H9 (cell line): ENCODE measurements at regions not wholly inside any gene's neighbourhood (a gene's known extent, or its start where the extent isn't known, plus 50 kb on each side); places are given as distances from the start of the nearest gene placed in this dataset.

Experiments used
- DNase-seq: peaks from one replicate; pipeline ENCODE4 v3.0.0-alpha.2; 2017
- H2AFZ ChIP-seq: one replicate; pipeline ENCODE4 v1.6.1; 2013; ENCODE audit warnings: mild to moderate bottlenecking, low read length, control low read depth, moderate library complexity
- H2AK5ac ChIP-seq: 2 replicates; pipeline ENCODE4 v1.6.1; 2013; ENCODE audit warnings: low read length, control low read depth, mixed read lengths; ENCODE audit not compliant: insufficient read length
- H2BK120ac ChIP-seq: one replicate; pipeline ENCODE4 v1.6.1; 2013; ENCODE audit warnings: low read depth, mild to moderate bottlenecking, low read length, control low read depth, inconsistent platforms; ENCODE audit not compliant: poor library complexity, severe bottlenecking
- H2BK12ac ChIP-seq: 2 replicates; pipeline ENCODE4 v1.6.1; 2013; ENCODE audit warnings: low read length, control low read depth, mixed read lengths, low read depth; ENCODE audit not compliant: insufficient read length
- H2BK15ac ChIP-seq: 2 replicates; pipeline ENCODE4 v1.6.1; 2013; ENCODE audit warnings: low read depth, low read length, control low read depth
- H2BK20ac ChIP-seq: one replicate; pipeline ENCODE4 v1.6.1; 2013; ENCODE audit warnings: low read depth, mild to moderate bottlenecking, low read length, control low read depth, inconsistent platforms; ENCODE audit not compliant: poor library complexity, severe bottlenecking
- H2BK5ac ChIP-seq: 2 replicates; pipeline ENCODE4 v1.6.1; 2013; ENCODE audit warnings: low read length, control low read depth, mixed read lengths; ENCODE audit not compliant: insufficient read length
- H3K14ac ChIP-seq: 2 replicates; pipeline ENCODE4 v1.6.1; 2013; ENCODE audit warnings: low read length, control low read depth; ENCODE audit not compliant: insufficient read depth
- H3K18ac ChIP-seq: 2 replicates; pipeline ENCODE4 v1.6.1; 2013; ENCODE audit warnings: low read depth, mild to moderate bottlenecking, mixed read lengths, low read length, control low read depth; ENCODE audit not compliant: insufficient read length
- H3K23ac ChIP-seq: 2 replicates; pipeline ENCODE4 v1.6.1; 2013; ENCODE audit warnings: low read length, control low read depth, mixed read lengths, low read depth; ENCODE audit not compliant: insufficient read length
- H3K23me2 ChIP-seq: 2 replicates; pipeline ENCODE4 v1.6.1; 2013; ENCODE audit warnings: low read depth, mild to moderate bottlenecking, mixed read lengths, low read length, control low read depth; ENCODE audit not compliant: insufficient read length, poor library complexity, severe bottlenecking
- H3K27ac ChIP-seq: 2 replicates; pipeline ENCODE4 v1.5.1; 2013; ENCODE audit warnings: low read length, control low read depth, mixed read lengths, low read depth; ENCODE audit not compliant: insufficient read length
- H3K27me3 ChIP-seq: 2 replicates; pipeline ENCODE4 v1.6.1; 2013; ENCODE audit warnings: low read length, control low read depth, inconsistent platforms; ENCODE audit not compliant: insufficient read depth
- H3K4ac ChIP-seq: 2 replicates; pipeline ENCODE4 v1.6.1; 2013; ENCODE audit warnings: low read depth, mild to moderate bottlenecking, control low read depth, inconsistent platforms, low read length, moderate library complexity
- H3K4me1 ChIP-seq: 2 replicates; pipeline ENCODE4 v1.6.1; 2013; ENCODE audit warnings: low read length, control low read depth, inconsistent platforms; ENCODE audit not compliant: insufficient read depth
- H3K4me2 ChIP-seq: 2 replicates; pipeline ENCODE4 v1.6.1; 2013; ENCODE audit warnings: low read length, control low read depth, mixed read lengths; ENCODE audit not compliant: insufficient read length, insufficient read depth
- H3K56ac ChIP-seq: 2 replicates; pipeline ENCODE4 v1.6.1; 2013; ENCODE audit warnings: low read depth, mild to moderate bottlenecking, mixed read lengths, low read length, control low read depth; ENCODE audit not compliant: insufficient read length
- H3K79me1 ChIP-seq: 2 replicates; pipeline ENCODE4 v1.6.1; 2013; ENCODE audit warnings: low read depth, mild to moderate bottlenecking, moderate library complexity, low read length, control low read depth, inconsistent platforms; ENCODE audit not compliant: insufficient read depth, poor library complexity, severe bottlenecking
- H3K79me2 ChIP-seq: 2 replicates; pipeline ENCODE4 v1.6.1; 2013; ENCODE audit warnings: low read length, control low read depth, inconsistent platforms; ENCODE audit not compliant: insufficient read depth
- H3K9ac ChIP-seq: 2 replicates; pipeline ENCODE4 v1.6.1; 2013; ENCODE audit warnings: low read length, control low read depth, mixed read lengths; ENCODE audit not compliant: insufficient read length; ENCODE audit errors: extremely low read depth
- H3K9me3 ChIP-seq: one replicate; pipeline ENCODE4 v1.6.1; 2013; ENCODE audit warnings: low read depth, low read length, inconsistent platforms; ENCODE audit not compliant: control insufficient read depth
- H3T11ph ChIP-seq: one replicate; pipeline ENCODE4 v1.6.1; 2013; ENCODE audit warnings: mild to moderate bottlenecking, low read length, control low read depth, inconsistent platforms
- H4K20me1 ChIP-seq: one replicate; pipeline ENCODE4 v1.6.1; 2013; ENCODE audit not compliant: control insufficient read depth, insufficient read length, insufficient read depth
- H4K5ac ChIP-seq: 2 replicates; pipeline ENCODE4 v1.6.1; 2013; ENCODE audit warnings: low read depth, mild to moderate bottlenecking, mixed read lengths, low read length, control low read depth; ENCODE audit not compliant: insufficient read length
- H4K8ac ChIP-seq: replicated peaks from 2 replicates; pipeline ENCODE4 v1.6.1; 2013; ENCODE audit warnings: low read length, control low read depth, mixed read lengths, low read depth; ENCODE audit not compliant: insufficient read length
- H4K91ac ChIP-seq: 2 replicates; pipeline ENCODE4 v1.6.1; 2013; ENCODE audit warnings: low read depth, mild to moderate bottlenecking, moderate library complexity, mixed read lengths, low read length, control low read depth; ENCODE audit not compliant: insufficient read length
- H3K27ac Mint-ChIP-seq, 3 experiments: 2 replicates in 2 of 3; 3 replicates in 1 of 3; pipeline ENCODE4 v1.8.0; 2020 to 2021; ENCODE audit warnings: mixed read lengths in 3 of 3, mild to moderate bottlenecking in 1 of 3, moderate library complexity in 1 of 3
- H3K27me3 Mint-ChIP-seq: 2 replicates; pipeline ENCODE4 v1.8.0; 2021; ENCODE audit warnings: low read depth, mild to moderate bottlenecking, moderate library complexity, mixed read lengths
- H3K36me3 Mint-ChIP-seq, 3 experiments: 2 replicates in 2 of 3; 3 replicates in 1 of 3; pipeline ENCODE4 v1.8.0; 2020 to 2021; ENCODE audit warnings: low read depth in 3 of 3, mixed read lengths in 3 of 3; ENCODE audit not compliant: insufficient read depth in 1 of 3
- H3K4me1 Mint-ChIP-seq, 2 experiments: 2 replicates each; pipeline ENCODE4 v1.8.0; 2020; ENCODE audit warnings: mixed read lengths in 2 of 2
- H3K4me3 Mint-ChIP-seq, 2 experiments: 2 replicates in 1 of 2; 3 replicates in 1 of 2; pipeline ENCODE4 v1.8.0; 2020 to 2021; ENCODE audit warnings: mild to moderate bottlenecking in 2 of 2, mixed read lengths in 2 of 2, moderate library complexity in 1 of 2
- H3K9me3 Mint-ChIP-seq, 2 experiments: 2 replicates in 1 of 2; 3 replicates in 1 of 2; pipeline ENCODE4 v1.8.0; 2020; ENCODE audit warnings: mild to moderate bottlenecking in 2 of 2, mixed read lengths in 2 of 2, moderate library complexity in 1 of 2
- WGBS: extraction: QIAGEN DNeasy Blood & Tissue Kit; methylation state at CpG from one replicate; pipeline ENCODE4 v1.1.7; 2013; ENCODE audit warnings: missing lambda C conversion rate, low lambda C conversion rate, mixed read lengths; ENCODE audit not compliant: insufficient read length; ENCODE audit errors: extremely low coverage; 5-methylcytosine and 5-hydroxymethylcytosine counted together
- TF ChIP-seq, protein P1 (sequence below): fragments of 200-600 bp; sonication (generic); conservative IDR thresholded peaks from 3 replicates; pipeline ENCODE4 v1.8.0; 2021; ENCODE audit warnings: antibody characterized with exemption, mild to moderate bottlenecking

GRCh38 chr6:72522735-72523141 is 99.1 kb upstream of the KCNQ5 start:
- H3K4me1 ChIP-seq = no peaks in the 10 kb centered on the region
- Mint-ChIP-seq H3K27ac (no peak overlapping the region), H3K9me3 (no peaks in the 10 kb centered on the region), H3K4me3 (no peak overlapping the region), H3K4me1 (0 out of 4 replicates have a peak, but pooled peaks cover 0 to 2% of the 10 kb centered on the region in 2 experiments), H3K36me3 (no peaks in the 10 kb centered on the region; a peak in 1 of 7 replicates), H3K27me3 (no peaks in the 10 kb centered on the region)
- no peaks in the 10 kb centered on the region for H3K23me2 ChIP-seq
- peak; percentile 88 for DNase-seq
- H3K27ac ChIP-seq = no peak overlapping the region
- H3T11ph ChIP-seq = no peak overlapping the region
- no peak overlapping the region for H3K4ac ChIP-seq
- no peak overlapping the region for H2BK15ac ChIP-seq
- no peak overlapping the region for H3K4me2 ChIP-seq
- no peaks in the 10 kb centered on the region for H3K27me3 ChIP-seq
- TF ChIP-seq, protein P1, sequence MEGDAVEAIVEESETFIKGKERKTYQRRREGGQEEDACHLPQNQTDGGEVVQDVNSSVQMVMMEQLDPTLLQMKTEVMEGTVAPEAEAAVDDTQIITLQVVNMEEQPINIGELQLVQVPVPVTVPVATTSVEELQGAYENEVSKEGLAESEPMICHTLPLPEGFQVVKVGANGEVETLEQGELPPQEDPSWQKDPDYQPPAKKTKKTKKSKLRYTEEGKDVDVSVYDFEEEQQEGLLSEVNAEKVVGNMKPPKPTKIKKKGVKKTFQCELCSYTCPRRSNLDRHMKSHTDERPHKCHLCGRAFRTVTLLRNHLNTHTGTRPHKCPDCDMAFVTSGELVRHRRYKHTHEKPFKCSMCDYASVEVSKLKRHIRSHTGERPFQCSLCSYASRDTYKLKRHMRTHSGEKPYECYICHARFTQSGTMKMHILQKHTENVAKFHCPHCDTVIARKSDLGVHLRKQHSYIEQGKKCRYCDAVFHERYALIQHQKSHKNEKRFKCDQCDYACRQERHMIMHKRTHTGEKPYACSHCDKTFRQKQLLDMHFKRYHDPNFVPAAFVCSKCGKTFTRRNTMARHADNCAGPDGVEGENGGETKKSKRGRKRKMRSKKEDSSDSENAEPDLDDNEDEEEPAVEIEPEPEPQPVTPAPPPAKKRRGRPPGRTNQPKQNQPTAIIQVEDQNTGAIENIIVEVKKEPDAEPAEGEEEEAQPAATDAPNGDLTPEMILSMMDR = peak; percentile 79
- H3K56ac ChIP-seq = no peak overlapping the region
- no peak overlapping the region for H3K18ac ChIP-seq
- H3K9ac ChIP-seq = no peak overlapping the region
- no peak overlapping the region for H2BK12ac ChIP-seq
- H3K14ac ChIP-seq = no peak overlapping the region; the same call in 1 of the 2 replicates
- H2BK5ac ChIP-seq = no peak overlapping the region
- no peak overlapping the region for H2BK120ac ChIP-seq
- no peak overlapping the region for H4K91ac ChIP-seq
- no peak overlapping the region for H2AK5ac ChIP-seq
- H4K8ac ChIP-seq = no peak overlapping the region
- H2AFZ ChIP-seq = no peak overlapping the region
- no CpG with 5 or more reads among the region's 5 CpGs for WGBS
- no peaks in the 10 kb centered on the region for H3K79me1 ChIP-seq
- no peak overlapping the region for H4K5ac ChIP-seq
- no peaks in the 10 kb centered on the region for H4K20me1 ChIP-seq
- no peaks in the 10 kb centered on the region for H3K9me3 ChIP-seq
- no peak overlapping the region for H2BK20ac ChIP-seq
- H3K23ac ChIP-seq = no peak overlapping the region
- no peaks in the 10 kb centered on the region for H3K79me2 ChIP-seq
